GM12878 (cell line): ENCODE measurements at regions not wholly inside any gene's neighbourhood (a gene's known extent, or its start where the extent isn't known, plus 50 kb on each side); places are given as distances from the start of the nearest gene placed in this dataset.

Experiments
- ATAC-seq: fragments of 200-7000 bp; cut with Tn5 transposase; 3 replicates; pipeline ENCODE4 v1.9.1; 2020; ENCODE audit warnings: mild to moderate bottlenecking, moderate library complexity
- BruUV-seq: library from RNA; stranded (reverse); fragments of 400-500 nt; replicated peaks from 2 replicates; lab custom pipeline; 2021; lab: Mats Ljungman, UMichigan
- CTCF ChIA-PET: fragments of 300-600 bp; sonication (Branson Sonifier 250); formaldehyde crosslinking; extraction: SDS; loops from one replicate; lab custom pipeline; 2021; ENCODE audit warnings: inconsistent platforms; lab: Yijun Ruan, JAX
- POLR2A ChIA-PET: fragments of 350-600 bp; formaldehyde crosslinking; extraction: SDS; loops from one replicate; lab custom pipeline; 2021; ENCODE audit warnings: inconsistent platforms; lab: Charles Lee
- RAD21 ChIA-PET: fragments of 300-600 bp; sonication (Branson Sonifier 250); formaldehyde crosslinking; loops from one replicate; lab custom pipeline; 2023; ENCODE audit warnings: antibody characterized with exemption; ENCODE audit not compliant: unreplicated experiment; lab: Charles Lee
- SMC1A ChIA-PET: fragments of 300-600 bp; sonication (Branson Sonifier 250); formaldehyde crosslinking; loops from one replicate; lab custom pipeline; 2023; ENCODE audit not compliant: unreplicated experiment, uncharacterized antibody; lab: Charles Lee
- DNase-seq: peaks from one replicate; pipeline ENCODE4 v3.0.0-alpha.2; 2011; ENCODE audit warnings: low read depth, low spot score
- FAIRE-seq: peaks from 3 replicates; lab custom pipeline; 2011; peaks lifted over from hg19 to GRCh38; lab: Jason Lieb, UNC
- H2AFZ ChIP-seq: 2 replicates; pipeline ENCODE4 v1.6.0; 2011; ENCODE audit warnings: low read depth, low read length, control low read depth; ENCODE audit not compliant: control insufficient read depth
- H3K27ac ChIP-seq: 2 replicates; pipeline ENCODE4 v1.5.1; 2011; ENCODE audit warnings: control low read depth; ENCODE audit not compliant: control insufficient read depth, insufficient read depth
- H3K27me3 ChIP-seq, 2 experiments: replicated peaks in 1 of 2; 2 replicates each; pipeline versions ENCODE4 v1.6.0 to v1.6.1; 2011; ENCODE audit warnings: low read length in 1 of 2; ENCODE audit not compliant: control insufficient read depth in 2 of 2, insufficient read depth in 2 of 2
- H3K36me3 ChIP-seq, 2 experiments: 2 replicates each; pipeline ENCODE4 v1.5.1; 2011; ENCODE audit warnings: low read length in 1 of 2; ENCODE audit not compliant: control insufficient read depth in 2 of 2, insufficient read depth in 2 of 2
- H3K4me1 ChIP-seq: 2 replicates; pipeline ENCODE4 v1.6.1; 2011; ENCODE audit warnings: mild to moderate bottlenecking, low read length, moderate library complexity, mixed read lengths; ENCODE audit not compliant: control insufficient read depth, insufficient read depth
- H3K4me2 ChIP-seq: 2 replicates; pipeline ENCODE4 v1.6.0; 2011; ENCODE audit warnings: control low read depth; ENCODE audit not compliant: control insufficient read depth, insufficient read depth
- H3K4me3 ChIP-seq: fragments of 200-600 bp; sonication (generic); 2 replicates; pipeline ENCODE4 v1.5.1; 2016
- H3K79me2 ChIP-seq: 2 replicates; pipeline ENCODE4 v1.6.0; 2011; ENCODE audit warnings: low read length; ENCODE audit not compliant: control insufficient read depth, insufficient read depth
- H3K9ac ChIP-seq: 2 replicates; pipeline ENCODE4 v1.8.0; 2011; ENCODE audit warnings: low read length, control low read depth, mixed read lengths; ENCODE audit not compliant: control insufficient read depth, insufficient read depth
- H3K9me3 ChIP-seq: replicated peaks from 3 replicates; pipeline ENCODE4 v1.5.1; 2011; ENCODE audit warnings: mild to moderate bottlenecking, low read length; ENCODE audit not compliant: control insufficient read depth, insufficient read depth
- H4K20me1 ChIP-seq: 2 replicates; pipeline ENCODE4 v1.6.0; 2011; ENCODE audit not compliant: control insufficient read depth, insufficient read depth
- PKNOX1 ChIP-seq: fragments of 450-650 bp; IDR thresholded peaks from 2 replicates; pipeline ENCODE4 v1.6.1; 2016; ENCODE audit warnings: mild to moderate bottlenecking
- WGBS: methylation state at CpG from one replicate; pipeline ENCODE4 v1.1.6; 2016; ENCODE audit warnings: low lambda C conversion rate; ENCODE audit not compliant: insufficient replicate concordance, insufficient coverage; ENCODE audit errors: missing lambda C conversion rate; 5-methylcytosine and 5-hydroxymethylcytosine counted together
- in situ Hi-C: fragments of 300-500 bp; cut with MboI; formaldehyde crosslinking; loops from 9 replicates; pipeline ENCODE4 v1.14.3; 2018; ENCODE audit warnings: mixed read lengths
- intact Hi-C: fragments of 100-400 bp; cut with micrococcal nuclease; formaldehyde crosslinking; loops from one replicate; pipeline ENCODE4 v1.14.2; 2022; ENCODE audit not compliant: unreplicated experiment
- TF ChIP-seq, protein P1 (sequence below): fragments of 450-650 bp; conservative IDR thresholded peaks from 2 replicates; pipeline ENCODE4 v1.6.1; 2017; ENCODE audit warnings: mild to moderate bottlenecking, moderate library complexity

GRCh38 chr3:31438742-31439141 is 94.0 kb upstream of the STT3B start:
- intact Hi-C loops: no loop called here
- FAIRE-seq: no peak
- ChIA-PET SMC1A (interaction anchor here (0.8 to 3.3 kb wide), 14 partner anchors 9 to 564 kb away, joined by 3 to 21 read pairs (median 3); partner anchors contain the start of gene STT3B), POLR2A (interaction anchor here (0.8 to 1.8 kb wide), 5 partner anchors 11 to 194 kb away, joined by 3 to 6 read pairs (median 3); no protein-coding TSS in a partner anchor)
- Histone ChIP-seq H3K27me3 (no peaks in the 10 kb centered on the region), H4K20me1 (no peaks in the 10 kb centered on the region), H3K9me3 (peaks cover 8% of the 10 kb centered on the region)
- no peak for TF ChIP-seq PKNOX1
- TF ChIP-seq, protein P1, sequence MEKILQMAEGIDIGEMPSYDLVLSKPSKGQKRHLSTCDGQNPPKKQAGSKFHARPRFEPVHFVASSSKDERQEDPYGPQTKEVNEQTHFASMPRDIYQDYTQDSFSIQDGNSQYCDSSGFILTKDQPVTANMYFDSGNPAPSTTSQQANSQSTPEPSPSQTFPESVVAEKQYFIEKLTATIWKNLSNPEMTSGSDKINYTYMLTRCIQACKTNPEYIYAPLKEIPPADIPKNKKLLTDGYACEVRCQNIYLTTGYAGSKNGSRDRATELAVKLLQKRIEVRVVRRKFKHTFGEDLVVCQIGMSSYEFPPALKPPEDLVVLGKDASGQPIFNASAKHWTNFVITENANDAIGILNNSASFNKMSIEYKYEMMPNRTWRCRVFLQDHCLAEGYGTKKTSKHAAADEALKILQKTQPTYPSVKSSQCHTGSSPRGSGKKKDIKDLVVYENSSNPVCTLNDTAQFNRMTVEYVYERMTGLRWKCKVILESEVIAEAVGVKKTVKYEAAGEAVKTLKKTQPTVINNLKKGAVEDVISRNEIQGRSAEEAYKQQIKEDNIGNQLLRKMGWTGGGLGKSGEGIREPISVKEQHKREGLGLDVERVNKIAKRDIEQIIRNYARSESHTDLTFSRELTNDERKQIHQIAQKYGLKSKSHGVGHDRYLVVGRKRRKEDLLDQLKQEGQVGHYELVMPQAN: no peak
- TF ChIP-seq, all 136 proteins: peak for 0
- DNase-seq (no peak), ATAC-seq (no peak)
- H3K36me3 ChIP-seq: no peaks in the 10 kb centered on the region
- ChIA-PET RAD21 (interaction anchor here (0.8 to 1.4 kb wide), 4 partner anchors 24 to 198 kb away, joined by 3 to 5 read pairs (median 3); no protein-coding TSS in a partner anchor), CTCF (interaction anchor here (0.8 to 1.6 kb wide), 4 partner anchors 9 to 256 kb away, joined by 3 to 6 read pairs (median 4); no protein-coding TSS in a partner anchor)
- no peak overlapping the region for H3K27ac ChIP-seq
- no peak overlapping the region for H3K4me2 ChIP-seq
- peaks cover 23% of the 10 kb centered on the region; the same call in 1 of the 2 replicates for H3K4me1 ChIP-seq
- no peak overlapping the region for H3K9ac ChIP-seq
- WGBS: 42% methylated on average over 2 of the region's 2 CpGs
- no peak overlapping the region for H2AFZ ChIP-seq
- no peaks in the 10 kb centered on the region for H3K79me2 ChIP-seq
- no TSS peak for BruUV-seq
- no peak overlapping the region for H3K4me3 ChIP-seq
- in situ Hi-C loops: no loop called here
